SK-N-MC (cell line): ENCODE measurements at regions not wholly inside any gene's neighbourhood (a gene's known extent, or its start where the extent isn't known, plus 50 kb on each side); places are given as distances from the start of the nearest gene placed in this dataset.

Source experiments
- EZH2 ChIP-seq: fragments of 200-600 bp; sonication (generic); IDR thresholded peaks from one replicate; pipeline ENCODE4 v1.6.1; 2017; ENCODE audit warnings: antibody characterized with exemption
- POLR2AphosphoS5 ChIP-seq: IDR thresholded peaks from 2 replicates; pipeline ENCODE4 v1.6.1; 2012; ENCODE audit warnings: mild to moderate bottlenecking, low read depth, low read length, borderline replicate concordance

DNA sequence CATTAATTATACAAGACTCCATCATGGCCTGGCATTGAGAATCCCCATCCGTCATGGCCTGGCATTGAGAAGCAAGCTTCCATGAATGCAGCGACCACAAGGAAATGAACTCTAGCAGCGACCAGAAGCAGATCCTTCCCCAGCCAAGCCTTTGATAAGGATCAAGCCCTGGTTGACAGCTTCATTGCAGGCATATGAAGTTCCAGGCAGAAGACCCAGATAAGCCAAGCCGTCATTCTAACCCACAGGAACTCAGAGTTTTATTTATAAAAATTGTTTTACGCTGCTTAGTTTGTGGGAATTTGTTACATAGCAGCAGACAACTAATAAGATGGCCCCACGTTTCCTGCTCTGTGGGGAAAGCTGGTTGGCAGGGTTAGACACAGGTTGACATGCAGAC, 642.3 kb downstream of the GATA3 start:
- TF ChIP-seq POLR2AphosphoS5 = no peak
- no peak for TF ChIP-seq EZH2
